SW 1271 (cell line): ENCODE measurements at regions not wholly inside any gene's neighbourhood (a gene's known extent, or its start where the extent isn't known, plus 50 kb on each side); places are given as distances from the start of the nearest gene placed in this dataset.

Experiments
- DNase-seq, 2 experiments: peaks; one replicate each; lab custom pipeline; 2025; lab: John Stamatoyannopoulos, UW

GRCh38 chr12:74468401-74468800 is 69.2 kb upstream of the ATXN7L3B start:
- DNase-seq, result no peak

GRCh38 chr12:74476234-74476633 is 61.4 kb upstream of the ATXN7L3B start:
- DNase-seq, result no peak

- no peak for DNase-seq
Measured at GRCh38 chr12:74481078-74481477, 56.6 kb upstream of the ATXN7L3B start.

DNA sequence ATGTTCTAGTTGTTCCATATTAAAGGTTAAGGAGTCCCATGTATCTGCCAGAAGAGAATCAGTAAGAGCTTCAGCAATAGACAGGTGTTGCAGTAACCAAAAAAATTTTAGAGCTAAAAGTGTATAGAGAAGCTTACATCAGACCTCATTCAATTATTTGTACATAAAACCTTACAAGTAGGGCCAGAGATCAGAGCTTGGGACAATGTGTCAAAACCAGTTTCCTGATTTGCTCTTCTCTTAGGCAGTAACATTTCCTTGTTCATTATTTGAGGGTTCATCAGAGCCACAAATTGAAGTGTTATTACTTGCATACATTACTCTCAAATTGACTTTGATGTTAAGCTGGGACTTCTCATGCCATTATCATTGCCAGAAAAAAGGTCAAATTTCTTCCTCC is 55.5 kb upstream of the ATXN7L3B start:
- no peak for DNase-seq

DNA sequence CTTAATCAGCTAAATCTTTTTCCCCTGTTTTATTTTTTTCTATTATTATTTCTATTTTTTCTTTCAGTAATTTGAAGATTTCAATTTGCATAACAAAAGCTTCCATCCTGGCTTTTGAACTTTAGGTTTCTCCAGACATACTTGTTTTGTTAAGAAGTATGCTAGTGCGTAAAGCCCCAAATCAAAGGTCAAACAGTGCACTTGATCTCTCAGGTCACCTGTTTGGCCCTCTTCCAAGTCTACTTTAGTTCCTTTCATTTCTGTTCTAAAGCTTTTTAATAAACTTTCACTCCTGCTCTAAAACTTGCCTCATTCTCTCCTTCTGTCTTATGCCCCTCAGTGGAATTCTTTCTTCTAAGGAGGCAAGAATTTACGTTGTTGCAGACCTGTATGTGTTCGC is 54.6 kb upstream of the ATXN7L3B start:
- DNase-seq, result no peak
